GM21723 (cell line): ENCODE measurements at regions not wholly inside any gene's neighbourhood (a gene's known extent, or its start where the extent isn't known, plus 50 kb on each side); places are given as distances from the start of the nearest gene placed in this dataset.
"Not testable (repeated sequence)": the region's sequence is repeated elsewhere in the genome, so short reads cannot be mapped to it uniquely, and the experiment has no call there.

ENCODE experiments used
- ATAC-seq: cut with Tn5 transposase; IDR thresholded peaks from one replicate; pipeline ENCODE4 v1.9.1; 2021; ENCODE audit warnings: mild to moderate bottlenecking, moderate library complexity; ENCODE audit not compliant: unreplicated experiment

DNA sequence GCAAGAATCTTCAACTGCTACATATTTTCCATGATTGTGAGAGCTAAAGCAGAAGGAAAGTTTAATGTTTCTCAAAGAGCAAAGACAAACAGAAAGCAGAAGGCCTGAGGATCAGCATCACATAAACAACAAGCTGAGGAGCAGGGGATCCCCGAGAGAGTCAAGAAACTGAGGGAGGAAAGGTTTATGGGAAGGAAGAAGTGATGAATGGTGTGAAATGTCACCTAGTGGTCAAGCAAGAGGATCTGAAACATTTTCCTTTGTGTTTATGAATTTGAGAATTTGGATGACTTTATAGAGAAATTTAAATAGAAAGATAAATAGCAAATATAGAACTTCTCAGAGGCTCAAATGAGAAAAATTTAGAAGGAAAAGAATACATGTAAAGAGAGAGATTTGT is 481.9 kb downstream of the CHSY3 start:
- no peak for ATAC-seq

DNA sequence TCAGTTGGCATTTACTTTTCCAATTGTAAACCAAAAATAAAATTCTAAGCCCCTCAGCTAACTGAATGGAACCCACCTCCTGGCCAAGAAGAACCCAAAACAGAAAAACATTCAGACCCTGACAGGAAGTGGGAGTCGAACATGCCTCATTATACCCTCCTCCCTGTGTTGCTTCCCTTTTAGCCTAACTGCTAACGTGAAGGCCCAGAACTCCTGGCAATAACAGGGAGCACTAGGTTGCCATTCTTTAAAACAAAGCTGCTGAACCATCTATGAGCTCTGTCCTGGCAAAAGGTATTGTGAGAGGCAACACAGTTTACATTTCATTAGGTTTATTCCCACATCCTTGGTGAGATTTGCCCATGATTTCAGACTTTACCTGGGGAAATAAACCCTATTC is 481.4 kb downstream of the CHSY3 start:
- no peak for ATAC-seq

DNA sequence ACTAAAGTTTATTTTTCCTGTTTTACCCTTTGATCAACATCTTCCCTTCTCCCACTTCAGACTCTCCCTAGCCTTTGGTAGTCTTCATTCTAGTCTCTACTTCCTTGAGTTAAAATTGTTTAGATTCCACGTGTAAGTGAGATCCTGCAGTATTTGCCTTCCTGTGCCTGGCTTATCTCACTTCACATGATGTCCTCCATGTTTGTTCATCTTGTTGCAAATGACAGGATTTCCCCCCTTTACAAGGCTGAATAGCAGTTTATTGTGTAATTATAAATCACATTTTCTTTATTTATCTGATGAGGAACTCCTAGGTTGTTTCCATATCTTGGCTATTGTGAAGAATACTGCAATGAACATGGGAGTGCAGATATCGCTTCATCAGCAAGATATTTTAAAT is 461.7 kb downstream of the CHSY3 start:
- ATAC-seq, result no peak

DNA sequence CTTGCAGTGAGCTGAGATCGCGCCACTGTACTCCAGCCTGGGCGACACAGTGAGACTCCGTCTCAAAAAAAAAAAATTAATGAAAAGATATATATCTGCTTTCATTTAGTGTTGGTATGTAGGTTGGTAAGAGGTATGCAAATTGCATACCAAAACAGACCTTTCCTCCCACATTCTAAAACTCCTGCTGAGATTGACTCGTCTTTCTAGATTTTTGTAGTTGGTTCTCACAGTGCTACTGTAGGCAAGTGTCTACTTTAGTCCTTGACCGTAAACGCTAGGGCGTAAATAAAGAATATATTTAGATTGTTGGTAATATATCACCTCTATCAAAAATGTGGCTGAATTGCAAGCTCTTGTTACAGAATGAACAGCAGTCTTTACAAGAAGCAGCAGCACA is 445.9 kb downstream of the CHSY3 start:
- no peak for ATAC-seq

DNA sequence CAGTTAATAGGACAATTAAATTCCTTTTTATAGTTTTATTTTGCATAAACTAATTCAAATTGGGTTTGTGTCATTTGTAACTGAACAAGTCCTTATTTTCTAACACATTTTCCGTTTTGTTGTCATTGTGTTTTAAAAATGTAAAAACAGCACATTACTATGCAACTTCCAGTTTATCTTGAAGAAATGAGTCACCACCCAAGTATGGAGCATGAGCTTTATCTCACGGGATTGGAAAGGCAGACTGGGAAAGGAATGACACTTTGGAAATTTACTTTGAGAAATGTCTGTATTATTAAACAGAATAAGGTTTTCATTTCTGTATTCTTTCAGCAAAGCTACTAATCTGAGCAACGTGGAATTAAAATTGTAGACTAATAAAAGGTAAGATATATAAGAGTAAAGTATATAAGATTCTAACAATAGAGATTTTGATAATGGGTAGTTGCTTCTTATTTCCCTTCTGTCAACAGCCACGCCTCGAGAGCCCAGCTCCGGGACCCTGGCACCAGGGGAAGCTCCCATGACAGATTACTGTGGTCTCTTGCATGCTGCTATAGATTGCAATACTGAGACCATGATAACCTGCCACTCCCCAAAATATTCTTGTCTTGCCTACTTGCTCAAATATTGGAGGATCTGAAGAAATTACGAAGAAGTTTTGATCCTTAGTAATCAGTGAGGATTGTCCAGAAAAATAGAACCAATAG is 433.1 kb downstream of the CHSY3 start:
- no peak for ATAC-seq

DNA sequence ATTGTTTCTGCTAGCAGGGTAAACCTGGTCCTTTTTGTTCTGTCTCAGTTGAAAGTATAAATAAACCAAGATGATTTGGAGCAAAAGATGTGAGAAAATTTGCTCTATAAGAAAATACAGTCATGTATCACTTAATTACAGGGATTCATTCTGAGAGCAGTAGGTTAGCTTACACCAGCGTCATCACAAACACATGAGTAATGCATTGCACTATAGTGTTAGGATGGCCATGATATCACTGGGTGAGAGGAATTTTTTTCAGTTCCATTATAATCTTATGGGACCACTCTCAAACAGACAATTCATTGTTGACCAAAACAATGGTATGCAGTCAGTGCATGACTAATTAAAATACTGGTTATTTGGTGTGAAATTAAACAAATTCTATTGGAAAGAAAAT is 430.9 kb downstream of the CHSY3 start:
- ATAC-seq, result no peak

DNA sequence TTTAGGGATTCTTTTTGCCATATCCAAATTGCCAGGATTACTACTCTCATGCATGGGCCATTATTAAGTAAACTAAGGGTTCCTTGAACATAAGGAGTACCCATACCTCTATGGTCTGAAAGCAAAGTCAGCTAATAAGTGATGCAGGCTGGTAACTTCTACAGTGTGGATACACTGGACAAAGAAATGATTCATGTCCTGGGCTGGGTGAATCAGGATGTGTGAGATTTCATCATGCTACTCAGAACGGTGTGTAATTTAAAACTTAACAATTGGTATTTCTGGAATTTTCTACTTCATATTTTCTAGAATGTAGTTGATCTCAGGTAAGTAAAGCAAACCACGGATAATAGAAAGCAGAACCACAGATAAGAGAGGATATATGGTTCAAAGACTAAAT is 428.8 kb downstream of the CHSY3 start:
- ATAC-seq, result no peak

DNA sequence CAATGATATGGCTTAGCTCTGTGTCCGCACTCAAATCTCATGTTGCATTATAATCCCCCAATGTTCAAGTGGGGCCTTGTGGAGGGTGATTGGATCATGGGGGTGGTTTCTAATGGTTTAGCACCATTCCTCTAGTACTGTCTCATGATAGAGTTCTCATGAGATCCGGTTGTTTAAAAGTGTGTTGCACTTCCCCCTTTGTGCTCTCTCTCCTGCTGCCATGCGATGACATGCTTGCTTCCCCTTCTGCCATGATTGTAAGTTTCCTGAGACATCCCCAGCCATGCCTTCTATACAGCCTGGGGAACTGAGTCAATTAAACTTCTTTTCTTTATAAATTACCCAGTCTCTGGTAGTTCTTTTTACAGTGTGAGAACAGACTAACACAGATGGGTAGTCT is 427.1 kb downstream of the CHSY3 start:
- ATAC-seq, result no peak

DNA sequence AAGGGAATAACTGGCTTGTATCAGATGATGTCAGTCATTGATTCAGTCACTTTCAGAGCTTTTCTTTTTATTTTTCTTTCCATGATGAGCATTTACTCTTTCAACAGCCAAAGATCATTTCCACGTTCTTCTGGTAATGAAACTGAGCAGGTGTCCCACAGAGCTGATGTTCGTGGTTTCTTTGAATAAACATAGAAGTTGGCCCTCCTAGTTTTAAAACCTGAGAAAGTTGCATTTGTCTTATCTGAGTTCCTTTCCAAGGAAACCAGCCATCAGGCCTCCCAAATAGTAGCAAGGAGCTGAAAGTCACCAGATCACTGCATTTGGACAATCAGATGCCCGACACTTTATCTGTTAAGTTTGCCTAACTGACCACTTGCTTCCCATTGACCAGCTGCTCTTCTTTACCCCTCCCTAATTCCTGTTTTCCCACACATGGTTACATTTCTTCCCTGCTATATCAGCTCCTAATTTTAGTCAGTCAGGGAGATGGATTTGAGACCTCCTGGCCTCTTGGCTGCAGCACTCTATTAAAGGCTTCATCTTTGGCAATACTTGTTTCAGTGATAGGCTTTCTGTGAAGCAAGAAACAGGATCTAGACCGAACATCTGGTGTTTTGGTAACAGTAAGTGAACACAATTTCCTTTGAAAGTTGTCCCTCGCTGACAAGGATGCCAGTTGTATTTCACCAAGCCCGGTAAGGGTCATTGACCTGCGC is 420.8 kb downstream of the CHSY3 start:
- ATAC-seq, result no peak

DNA sequence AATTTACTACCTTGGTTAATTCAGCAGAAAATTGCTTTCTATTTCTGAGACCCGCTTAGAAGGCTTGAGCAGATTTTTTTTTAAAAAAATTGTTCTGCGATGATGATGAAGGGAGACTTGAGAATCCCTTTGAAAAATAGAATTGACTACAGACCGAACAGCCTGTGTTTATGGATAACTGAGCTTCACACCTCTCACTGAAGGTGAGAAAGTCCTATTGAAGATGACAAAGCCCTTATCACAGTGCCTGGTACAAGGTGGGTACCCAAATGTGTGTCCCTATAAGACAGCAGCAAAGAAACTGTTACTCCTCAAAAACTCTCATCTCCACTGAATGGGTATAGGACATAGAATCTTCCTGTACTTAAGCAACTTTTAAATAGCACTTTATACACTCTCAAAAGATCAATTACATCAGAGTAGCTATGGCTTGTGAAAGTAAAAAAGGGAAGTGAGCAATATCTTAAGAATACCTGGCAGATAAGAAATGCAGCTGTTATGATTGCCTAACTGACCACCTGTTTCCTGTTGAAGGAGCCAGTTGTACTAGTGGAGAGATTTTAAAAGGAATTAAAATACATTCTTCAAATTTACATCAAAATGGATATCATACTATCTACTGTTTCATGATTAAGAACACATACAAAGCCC is 419.7 kb downstream of the CHSY3 start:
- ATAC-seq, result peak; percentile 100

DNA sequence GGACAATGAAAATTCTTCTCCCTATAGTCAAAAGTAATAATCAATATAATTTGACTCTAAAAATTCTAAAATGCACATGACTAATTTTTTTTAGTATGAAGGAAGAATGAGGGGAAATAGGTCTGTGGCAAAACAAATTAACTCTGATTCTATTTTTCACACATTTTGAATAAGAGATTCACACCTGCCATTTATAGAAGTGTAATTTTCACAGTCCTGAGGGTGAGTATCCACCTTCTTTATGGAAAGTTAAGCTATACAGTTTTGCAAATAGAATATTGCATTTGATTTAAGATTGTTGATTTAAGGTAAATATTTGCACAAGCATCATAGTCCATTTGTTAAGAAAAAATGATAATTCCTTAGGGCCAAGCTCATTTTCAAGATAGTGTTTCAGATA is 417.7 kb downstream of the CHSY3 start:
- ATAC-seq, result no peak

DNA sequence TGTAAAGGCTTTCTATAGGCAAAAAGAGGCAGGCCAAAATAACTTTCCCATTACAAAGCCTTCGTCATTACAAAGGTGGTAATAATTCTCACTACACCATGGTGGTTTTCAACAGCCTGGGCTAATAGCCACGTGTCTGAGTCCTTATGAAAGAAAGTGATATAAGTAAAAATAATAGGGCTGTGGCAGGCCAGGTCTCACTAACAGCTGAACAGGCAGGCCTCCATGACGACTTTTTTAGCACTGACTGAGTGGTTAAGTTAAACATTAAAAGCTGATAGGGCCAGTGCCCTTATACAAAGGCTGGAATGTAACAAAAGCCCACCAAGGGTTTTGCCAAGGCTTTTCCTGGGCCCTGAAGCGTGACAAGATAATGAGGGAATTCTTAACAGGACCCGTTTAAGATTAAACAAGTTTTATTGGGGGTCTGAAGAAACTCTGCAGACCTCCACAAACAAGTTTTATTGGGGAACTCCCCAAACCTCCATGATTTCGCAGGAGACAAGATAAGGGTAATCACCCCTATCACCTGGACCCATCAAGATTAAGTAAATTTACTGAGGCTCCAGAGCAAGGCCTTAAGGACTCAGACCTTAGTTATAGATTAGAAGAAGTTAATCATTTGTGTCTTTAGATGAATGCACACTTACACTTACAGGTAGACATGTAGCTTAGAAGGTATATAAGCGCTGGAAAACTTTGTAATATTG is 412.9 kb downstream of the CHSY3 start:
- no peak for ATAC-seq

DNA sequence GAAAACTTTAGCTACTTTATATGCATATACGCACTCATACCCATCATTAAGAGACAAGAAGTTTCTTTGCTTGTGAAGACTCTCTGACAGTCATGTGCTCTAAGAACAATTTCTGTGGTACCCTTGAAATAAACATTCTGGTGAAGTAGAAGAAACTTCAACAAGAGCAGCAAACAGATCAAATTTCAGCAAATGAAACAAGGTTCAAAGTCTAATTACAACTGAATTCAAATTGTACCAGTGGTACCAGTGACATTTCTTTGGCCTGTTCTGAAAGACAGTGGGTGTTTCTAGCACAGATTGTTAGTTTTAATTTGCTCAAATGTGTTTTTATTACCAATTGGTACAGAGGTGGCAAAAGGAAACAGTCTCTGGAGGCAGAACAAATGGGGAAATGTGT is 391.0 kb downstream of the CHSY3 start:
- no peak for ATAC-seq

DNA sequence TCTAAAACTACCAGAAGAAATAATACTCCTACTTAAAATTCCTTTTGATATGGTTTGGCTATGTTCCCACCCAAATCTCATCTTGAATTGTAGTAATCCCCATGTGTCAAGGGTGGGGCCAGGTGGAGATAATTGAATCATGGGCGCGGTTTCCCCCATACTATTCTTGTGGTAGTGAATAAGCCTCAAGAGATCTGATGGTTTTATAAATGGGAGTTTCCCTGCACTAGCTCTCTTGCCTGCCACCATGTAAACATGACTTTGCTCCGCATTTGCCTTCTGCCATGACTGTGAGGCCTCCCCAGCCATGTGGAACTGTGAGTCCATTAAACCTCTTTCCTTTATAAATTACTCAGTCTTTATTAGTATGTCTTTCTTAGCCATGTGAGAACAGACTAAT is 390.5 kb downstream of the CHSY3 start:
- not testable (repeated sequence) for ATAC-seq

DNA sequence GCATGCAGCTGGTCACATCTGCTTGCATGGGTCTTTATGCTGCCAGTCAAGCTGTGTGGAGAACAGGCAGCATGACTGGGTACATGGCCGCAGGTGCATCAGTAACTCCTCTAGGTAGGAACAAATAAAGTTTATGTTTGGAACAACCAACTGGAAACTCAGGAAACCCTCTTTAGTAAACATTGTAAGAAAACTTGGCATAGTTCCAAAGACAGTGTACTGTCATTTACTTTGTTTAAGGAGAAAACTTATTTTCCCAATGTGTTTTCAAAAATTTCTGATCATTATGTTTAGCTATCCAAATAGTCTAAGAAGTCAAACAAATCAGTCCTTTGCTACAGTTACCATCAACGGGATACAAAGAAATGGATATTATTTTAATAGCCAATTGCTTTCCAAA is 386.0 kb downstream of the CHSY3 start:
- ATAC-seq, result no peak

DNA sequence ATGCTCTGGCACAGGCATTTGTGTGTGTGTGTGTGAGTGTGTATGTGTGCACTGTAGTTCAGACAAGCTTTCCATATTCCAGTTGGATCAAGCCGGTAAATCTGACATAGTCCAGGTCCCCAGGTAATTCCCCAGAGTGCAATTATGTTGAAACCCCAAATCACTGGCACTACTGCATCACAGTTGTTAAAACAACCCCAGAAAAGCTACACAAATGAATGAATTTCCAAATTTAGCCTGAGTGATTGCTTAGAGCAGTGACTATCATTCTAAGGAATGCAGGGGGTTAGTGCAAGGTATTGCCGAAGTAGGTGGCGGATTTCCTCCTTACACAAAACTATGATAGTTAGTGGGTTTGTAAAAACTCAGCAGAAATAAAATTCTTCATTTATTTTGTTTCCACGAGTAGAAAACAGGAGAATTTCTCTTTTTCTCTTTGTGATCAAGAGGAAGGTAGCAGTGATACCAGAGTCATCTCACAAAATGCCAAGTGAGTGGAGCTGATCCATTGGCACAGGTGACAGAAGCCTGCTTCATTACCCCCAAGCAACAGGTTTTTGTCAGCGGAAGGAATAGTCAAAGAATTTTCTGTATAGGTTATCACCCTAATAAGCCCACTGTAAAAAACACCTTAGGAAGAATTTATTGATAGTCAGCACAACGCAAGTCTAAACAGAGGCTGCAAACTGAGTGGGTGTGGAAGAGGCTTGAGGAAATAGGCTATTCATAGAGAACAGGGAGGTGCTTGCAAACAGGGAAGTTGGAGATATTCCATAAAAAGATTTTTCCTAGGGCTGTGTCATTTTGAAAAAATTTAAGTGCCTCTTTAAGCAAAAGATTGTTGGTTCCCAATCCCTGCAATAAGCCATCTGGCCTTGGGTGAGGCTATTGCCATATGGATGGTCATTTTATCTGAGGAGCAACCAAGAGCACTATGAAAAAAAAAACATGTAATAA is 385.1 kb downstream of the CHSY3 start:
- no peak for ATAC-seq

DNA sequence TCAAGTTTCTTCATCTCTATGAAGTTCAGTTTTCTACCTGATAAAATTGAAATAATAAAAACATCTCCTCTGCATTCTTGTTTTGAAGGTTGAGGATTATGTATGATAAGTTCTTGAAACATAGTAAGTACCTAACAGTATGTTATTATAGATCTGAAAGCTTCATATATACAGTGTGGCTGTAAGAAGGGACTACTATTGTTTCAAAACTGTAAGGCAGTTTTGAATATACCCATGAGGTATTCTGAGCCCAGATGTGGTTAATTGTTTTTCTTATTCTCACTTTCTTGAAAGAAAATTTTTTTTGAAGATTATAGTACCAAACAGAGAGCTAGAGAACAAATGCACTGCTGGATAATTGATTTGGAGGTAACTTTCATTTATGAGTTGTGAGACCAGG is 383.2 kb downstream of the CHSY3 start:
- ATAC-seq, result no peak

DNA sequence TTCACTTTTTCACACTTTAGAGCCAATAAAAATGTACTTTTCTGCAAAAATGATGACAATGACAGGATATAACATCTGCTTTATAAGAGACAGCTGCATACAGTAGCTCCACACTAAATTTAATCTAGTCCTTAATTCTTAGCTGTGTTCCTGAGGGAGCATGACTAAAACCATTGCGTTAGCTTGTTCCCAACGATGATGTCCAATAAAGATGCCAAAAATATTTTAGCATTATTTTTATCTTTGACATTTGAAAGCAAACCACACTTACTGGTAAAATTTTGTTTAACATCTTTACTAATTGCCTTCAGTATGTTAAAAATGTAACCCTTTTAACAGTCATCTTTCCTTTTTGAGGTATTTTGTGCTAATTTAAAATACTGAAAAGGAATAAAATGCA is 382.7 kb downstream of the CHSY3 start:
- no peak for ATAC-seq

DNA sequence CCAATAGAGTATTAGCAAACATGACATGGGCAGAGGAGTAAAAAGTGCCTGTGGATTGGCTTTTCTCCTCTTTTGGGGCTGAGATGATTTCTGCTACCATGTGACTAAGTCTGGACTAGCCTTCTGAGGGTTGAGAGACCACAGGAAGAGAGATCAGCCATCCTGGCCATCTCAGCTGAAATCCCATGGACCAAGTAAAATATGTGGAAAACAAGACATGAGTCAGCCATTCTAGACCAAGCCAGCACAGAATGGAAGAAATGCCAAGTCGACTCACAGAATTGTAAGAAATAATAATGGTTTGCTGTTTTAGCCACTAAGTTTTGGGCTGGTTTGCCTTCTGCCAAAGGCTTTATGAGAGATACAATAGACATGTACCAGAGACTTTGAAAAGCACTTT is 377.8 kb downstream of the CHSY3 start:
- no peak for ATAC-seq

DNA sequence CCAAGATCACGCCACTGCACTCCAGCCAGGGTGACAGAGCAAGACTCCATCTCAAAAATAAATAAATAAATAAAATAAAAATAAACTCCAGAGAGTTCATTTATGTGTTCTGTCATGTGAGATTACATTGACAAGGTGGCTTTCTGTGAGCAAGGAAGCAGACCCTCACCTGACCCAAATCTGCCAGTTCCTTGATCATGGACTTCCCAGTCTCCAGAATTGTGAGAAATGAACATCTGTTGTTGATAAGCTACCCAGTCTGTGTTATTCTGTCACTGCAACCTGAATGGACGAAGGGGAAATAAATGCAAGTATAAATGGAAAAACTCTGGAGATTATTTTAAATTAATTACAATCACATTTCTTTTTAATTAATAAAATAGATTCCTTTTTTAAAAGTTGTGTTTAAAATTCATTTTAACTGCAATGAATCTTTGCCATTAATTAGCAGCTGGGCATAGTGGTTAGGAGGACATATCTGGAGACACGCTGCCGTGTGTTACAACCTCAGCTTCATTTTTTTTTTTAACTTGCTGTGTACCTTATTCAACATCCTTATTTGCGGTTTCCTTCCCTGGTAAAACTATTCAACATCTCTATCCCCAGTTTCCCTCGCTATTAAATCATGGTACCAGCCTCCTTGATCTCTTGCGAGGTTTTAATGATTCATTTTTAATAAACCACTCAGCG is 376.4 kb downstream of the CHSY3 start:
- no peak for ATAC-seq
